GM12878 (cell line): ENCODE measurements at regions not wholly inside any gene's neighbourhood (a gene's known extent, or its start where the extent isn't known, plus 50 kb on each side); places are given as distances from the start of the nearest gene placed in this dataset.

Source experiments
- ATAC-seq: fragments of 200-7000 bp; cut with Tn5 transposase; 3 replicates; pipeline ENCODE4 v1.9.1; 2020; ENCODE audit warnings: mild to moderate bottlenecking, moderate library complexity
- BruUV-seq: library from RNA; stranded (reverse); fragments of 400-500 nt; replicated peaks from 2 replicates; lab custom pipeline; 2021; lab: Mats Ljungman, UMichigan
- CTCF ChIA-PET: fragments of 300-600 bp; sonication (Branson Sonifier 250); formaldehyde crosslinking; extraction: SDS; loops from one replicate; lab custom pipeline; 2021; ENCODE audit warnings: inconsistent platforms; lab: Yijun Ruan, JAX
- POLR2A ChIA-PET: fragments of 350-600 bp; formaldehyde crosslinking; extraction: SDS; loops from one replicate; lab custom pipeline; 2021; ENCODE audit warnings: inconsistent platforms; lab: Charles Lee
- RAD21 ChIA-PET: fragments of 300-600 bp; sonication (Branson Sonifier 250); formaldehyde crosslinking; loops from one replicate; lab custom pipeline; 2023; ENCODE audit warnings: antibody characterized with exemption; ENCODE audit not compliant: unreplicated experiment; lab: Charles Lee
- SMC1A ChIA-PET: fragments of 300-600 bp; sonication (Branson Sonifier 250); formaldehyde crosslinking; loops from one replicate; lab custom pipeline; 2023; ENCODE audit not compliant: unreplicated experiment, uncharacterized antibody; lab: Charles Lee
- DNase-seq: peaks from one replicate; pipeline ENCODE4 v3.0.0-alpha.2; 2011; ENCODE audit warnings: low read depth, low spot score
- FAIRE-seq: peaks from 3 replicates; lab custom pipeline; 2011; peaks lifted over from hg19 to GRCh38; lab: Jason Lieb, UNC
- H2AFZ ChIP-seq: 2 replicates; pipeline ENCODE4 v1.6.0; 2011; ENCODE audit warnings: low read depth, low read length, control low read depth; ENCODE audit not compliant: control insufficient read depth
- H3K27ac ChIP-seq: 2 replicates; pipeline ENCODE4 v1.5.1; 2011; ENCODE audit warnings: control low read depth; ENCODE audit not compliant: control insufficient read depth, insufficient read depth
- H3K27me3 ChIP-seq, 2 experiments: replicated peaks in 1 of 2; 2 replicates each; pipeline versions ENCODE4 v1.6.0 to v1.6.1; 2011; ENCODE audit warnings: low read length in 1 of 2; ENCODE audit not compliant: control insufficient read depth in 2 of 2, insufficient read depth in 2 of 2
- H3K36me3 ChIP-seq, 2 experiments: 2 replicates each; pipeline ENCODE4 v1.5.1; 2011; ENCODE audit warnings: low read length in 1 of 2; ENCODE audit not compliant: control insufficient read depth in 2 of 2, insufficient read depth in 2 of 2
- H3K4me1 ChIP-seq: 2 replicates; pipeline ENCODE4 v1.6.1; 2011; ENCODE audit warnings: mild to moderate bottlenecking, low read length, moderate library complexity, mixed read lengths; ENCODE audit not compliant: control insufficient read depth, insufficient read depth
- H3K4me2 ChIP-seq: 2 replicates; pipeline ENCODE4 v1.6.0; 2011; ENCODE audit warnings: control low read depth; ENCODE audit not compliant: control insufficient read depth, insufficient read depth
- H3K4me3 ChIP-seq: fragments of 200-600 bp; sonication (generic); 2 replicates; pipeline ENCODE4 v1.5.1; 2016
- H3K79me2 ChIP-seq: 2 replicates; pipeline ENCODE4 v1.6.0; 2011; ENCODE audit warnings: low read length; ENCODE audit not compliant: control insufficient read depth, insufficient read depth
- H3K9ac ChIP-seq: 2 replicates; pipeline ENCODE4 v1.8.0; 2011; ENCODE audit warnings: low read length, control low read depth, mixed read lengths; ENCODE audit not compliant: control insufficient read depth, insufficient read depth
- H3K9me3 ChIP-seq: replicated peaks from 3 replicates; pipeline ENCODE4 v1.5.1; 2011; ENCODE audit warnings: mild to moderate bottlenecking, low read length; ENCODE audit not compliant: control insufficient read depth, insufficient read depth
- H4K20me1 ChIP-seq: 2 replicates; pipeline ENCODE4 v1.6.0; 2011; ENCODE audit not compliant: control insufficient read depth, insufficient read depth
- CHD1 ChIP-seq: IDR thresholded peaks from 2 replicates; pipeline ENCODE4 v1.6.1; 2012; ENCODE audit warnings: low read depth, low read length, improper control_type of control experiment
- CTCF ChIP-seq, 3 experiments: IDR thresholded peaks in 2 of 3; conservative IDR thresholded peaks in 1 of 3; 2 replicates each; pipeline ENCODE4 v1.5.1; 2011; ENCODE audit warnings: low read depth in 3 of 3, low read length in 3 of 3, mild to moderate bottlenecking in 3 of 3, control low read depth in 2 of 3, moderate library complexity in 2 of 3, inconsistent platforms in 1 of 3, mixed read lengths in 1 of 3; ENCODE audit not compliant: control insufficient read depth in 2 of 3, insufficient read depth in 1 of 3; ENCODE audit errors: extremely low read depth in 1 of 3
- EED ChIP-seq: sonication (generic); IDR thresholded peaks from 2 replicates; pipeline ENCODE4 v1.6.1; 2016; ENCODE audit warnings: antibody characterized with exemption, low read depth
- HDAC6 ChIP-seq: fragments of 200-600 bp; sonication (generic); IDR thresholded peaks from one replicate; pipeline ENCODE4 v1.8.0; 2017; ENCODE audit warnings: antibody characterized with exemption; ENCODE audit not compliant: unreplicated experiment
- IKZF2 ChIP-seq, 2 experiments: fragments of 450-650 bp; IDR thresholded peaks; 2 replicates each; pipeline ENCODE4 v1.6.1; 2017; ENCODE audit warnings: mild to moderate bottlenecking in 2 of 2, moderate library complexity in 2 of 2
- LARP7 ChIP-seq: fragments of 450-650 bp; IDR thresholded peaks from 2 replicates; pipeline ENCODE4 v1.6.1; 2017; ENCODE audit warnings: mild to moderate bottlenecking
- MXI1 ChIP-seq: fragments of 150-350 bp; IDR thresholded peaks from 2 replicates; pipeline ENCODE4 v1.6.1; 2011; ENCODE audit warnings: low read depth, mild to moderate bottlenecking, inconsistent platforms, low read length, improper control_type of control experiment
- NFXL1 ChIP-seq: fragments of 450-650 bp; IDR thresholded peaks from 2 replicates; pipeline ENCODE4 v1.6.1; 2017; ENCODE audit warnings: antibody characterized with exemption, mild to moderate bottlenecking, borderline replicate concordance
- POLR2A ChIP-seq: IDR thresholded peaks from 2 replicates; pipeline ENCODE4 v1.6.1; 2011; ENCODE audit warnings: low read depth, mild to moderate bottlenecking, low read length
- STAT1 ChIP-seq: fragments of 450-650 bp; conservative IDR thresholded peaks from 2 replicates; pipeline ENCODE4 v1.6.1; 2014; ENCODE audit warnings: antibody characterized with exemption, mild to moderate bottlenecking
- TCF7 ChIP-seq: IDR thresholded peaks from 2 replicates; pipeline ENCODE4 v1.6.1; 2014; ENCODE audit warnings: antibody characterized with exemption, borderline replicate concordance
- USF1 ChIP-seq: IDR thresholded peaks from 2 replicates; pipeline ENCODE4 v1.6.1; 2011; ENCODE audit warnings: borderline replicate concordance, low read depth, mild to moderate bottlenecking, moderate library complexity, mixed read lengths, low read length; ENCODE audit not compliant: insufficient read depth; ENCODE audit errors: extremely low read length
- ZNF274 ChIP-seq: IDR thresholded peaks from one replicate; pipeline ENCODE4 v1.8.0; 2011; ENCODE audit not compliant: insufficient read length, insufficient read depth
- ZNF622 ChIP-seq: fragments of 450-650 bp; IDR thresholded peaks from 2 replicates; pipeline ENCODE4 v1.6.1; 2017; ENCODE audit warnings: mild to moderate bottlenecking, inconsistent platforms
- WGBS: methylation state at CpG from one replicate; pipeline ENCODE4 v1.1.6; 2016; ENCODE audit warnings: low lambda C conversion rate; ENCODE audit not compliant: insufficient replicate concordance, insufficient coverage; ENCODE audit errors: missing lambda C conversion rate; 5-methylcytosine and 5-hydroxymethylcytosine counted together
- in situ Hi-C: fragments of 300-500 bp; cut with MboI; formaldehyde crosslinking; loops from 9 replicates; pipeline ENCODE4 v1.14.3; 2018; ENCODE audit warnings: mixed read lengths
- intact Hi-C: fragments of 100-400 bp; cut with micrococcal nuclease; formaldehyde crosslinking; loops from one replicate; pipeline ENCODE4 v1.14.2; 2022; ENCODE audit not compliant: unreplicated experiment
- TF ChIP-seq, protein P1 (sequence below): fragments of 450-650 bp; formaldehyde crosslinking; IDR thresholded peaks from 2 replicates; pipeline ENCODE4 v1.5.0; 2022; ENCODE audit warnings: mild to moderate bottlenecking, missing genetic modification characterization
- TF ChIP-seq, protein P2 (sequence below): IDR thresholded peaks from 2 replicates; pipeline ENCODE4 v1.6.1; 2012; ENCODE audit warnings: low read length, inconsistent platforms

DNA sequence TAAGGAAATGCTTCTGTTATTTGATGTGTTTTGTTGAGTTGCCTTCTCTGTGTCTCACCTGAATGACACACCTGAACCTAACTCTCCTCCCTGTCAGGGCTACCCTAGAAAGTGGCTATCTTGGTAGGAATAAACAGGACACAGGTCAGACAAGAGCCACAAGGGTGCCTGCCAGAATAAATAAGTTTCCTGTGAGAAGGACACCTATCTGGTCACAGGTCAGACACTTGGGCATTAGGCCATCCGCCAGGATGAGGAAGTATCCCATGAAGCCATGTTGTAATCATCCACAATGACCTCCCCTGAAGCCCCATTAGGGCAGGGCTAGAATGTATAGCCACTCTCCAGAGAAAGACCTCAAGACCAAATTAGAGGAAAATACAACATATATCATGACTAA is 318.8 kb downstream of the ZNF674 start:
- BruUV-seq: no TSS peak
- no peak overlapping the region for H3K4me3 ChIP-seq
- WGBS: 0% methylated on average over 1 of the region's 1 CpG
- ChIA-PET POLR2A (no interaction called here), RAD21 (no interaction called here), CTCF (no interaction called here), SMC1A (no interaction called here)
- H3K27ac ChIP-seq: no peak overlapping the region
- FAIRE-seq (no peak), DNase-seq (no peak), ATAC-seq (no peak)
- no peak overlapping the region for H3K9ac ChIP-seq
- H3K9me3 ChIP-seq: no peaks in the 10 kb centered on the region
- H3K27me3 ChIP-seq: no peaks in the 10 kb centered on the region
- H3K4me2 ChIP-seq: no peak overlapping the region
- no peaks in the 10 kb centered on the region for H3K79me2 ChIP-seq
- no peaks in the 10 kb centered on the region for H3K4me1 ChIP-seq
- H2AFZ ChIP-seq: no peak overlapping the region
- intact Hi-C loops: no loop called here
- no peaks in the 10 kb centered on the region for H4K20me1 ChIP-seq
- no peaks in the 10 kb centered on the region for H3K36me3 ChIP-seq
- in situ Hi-C loops: no loop called here
- TF ChIP-seq USF1 (no peak), POLR2A (no peak), TCF7 (no peak), CHD1 (no peak), MXI1 (no peak), CTCF (IDR thresholded peaks at IDR 0.05 in 2 of 3, conservative IDR thresholded peaks at IDR 0.05 in 1 of 3; ENCODE audit: control insufficient read depth in 2 of 3, extremely low read depth in 1 of 3, insufficient read depth in 1 of 3, low read depth in 3 of 3, low read length in 3 of 3) (no peak), STAT1 (no peak), HDAC6 (no peak), EED (no peak), LARP7 (no peak), IKZF2 (IDR thresholded peaks at IDR 0.05) (no peak), NFXL1 (no peak), ZNF274 (no peak), ZNF622 (no peak)
- TF ChIP-seq, protein P1, sequence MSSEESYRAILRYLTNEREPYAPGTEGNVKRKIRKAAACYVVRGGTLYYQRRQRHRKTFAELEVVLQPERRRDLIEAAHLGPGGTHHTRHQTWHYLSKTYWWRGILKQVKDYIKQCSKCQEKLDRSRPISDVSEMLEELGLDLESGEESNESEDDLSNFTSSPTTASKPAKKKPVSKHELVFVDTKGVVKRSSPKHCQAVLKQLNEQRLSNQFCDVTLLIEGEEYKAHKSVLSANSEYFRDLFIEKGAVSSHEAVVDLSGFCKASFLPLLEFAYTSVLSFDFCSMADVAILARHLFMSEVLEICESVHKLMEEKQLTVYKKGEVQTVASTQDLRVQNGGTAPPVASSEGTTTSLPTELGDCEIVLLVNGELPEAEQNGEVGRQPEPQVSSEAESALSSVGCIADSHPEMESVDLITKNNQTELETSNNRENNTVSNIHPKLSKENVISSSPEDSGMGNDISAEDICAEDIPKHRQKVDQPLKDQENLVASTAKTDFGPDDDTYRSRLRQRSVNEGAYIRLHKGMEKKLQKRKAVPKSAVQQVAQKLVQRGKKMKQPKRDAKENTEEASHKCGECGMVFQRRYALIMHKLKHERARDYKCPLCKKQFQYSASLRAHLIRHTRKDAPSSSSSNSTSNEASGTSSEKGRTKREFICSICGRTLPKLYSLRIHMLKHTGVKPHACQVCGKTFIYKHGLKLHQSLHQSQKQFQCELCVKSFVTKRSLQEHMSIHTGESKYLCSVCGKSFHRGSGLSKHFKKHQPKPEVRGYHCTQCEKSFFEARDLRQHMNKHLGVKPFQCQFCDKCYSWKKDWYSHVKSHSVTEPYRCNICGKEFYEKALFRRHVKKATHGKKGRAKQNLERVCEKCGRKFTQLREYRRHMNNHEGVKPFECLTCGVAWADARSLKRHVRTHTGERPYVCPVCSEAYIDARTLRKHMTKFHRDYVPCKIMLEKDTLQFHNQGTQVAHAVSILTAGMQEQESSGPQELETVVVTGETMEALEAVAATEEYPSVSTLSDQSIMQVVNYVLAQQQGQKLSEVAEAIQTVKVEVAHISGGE (CRISPR knock-in tag): no peak
- TF ChIP-seq, protein P2, sequence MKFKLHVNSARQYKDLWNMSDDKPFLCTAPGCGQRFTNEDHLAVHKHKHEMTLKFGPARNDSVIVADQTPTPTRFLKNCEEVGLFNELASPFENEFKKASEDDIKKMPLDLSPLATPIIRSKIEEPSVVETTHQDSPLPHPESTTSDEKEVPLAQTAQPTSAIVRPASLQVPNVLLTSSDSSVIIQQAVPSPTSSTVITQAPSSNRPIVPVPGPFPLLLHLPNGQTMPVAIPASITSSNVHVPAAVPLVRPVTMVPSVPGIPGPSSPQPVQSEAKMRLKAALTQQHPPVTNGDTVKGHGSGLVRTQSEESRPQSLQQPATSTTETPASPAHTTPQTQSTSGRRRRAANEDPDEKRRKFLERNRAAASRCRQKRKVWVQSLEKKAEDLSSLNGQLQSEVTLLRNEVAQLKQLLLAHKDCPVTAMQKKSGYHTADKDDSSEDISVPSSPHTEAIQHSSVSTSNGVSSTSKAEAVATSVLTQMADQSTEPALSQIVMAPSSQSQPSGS: no peak
